ENCODE measurements at regions not wholly inside any gene's neighbourhood (a gene's known extent, or its start where the extent isn't known, plus 50 kb on each side); places are given as distances from the start of the nearest gene placed in this dataset.
"Not testable (repeated sequence)": the region's sequence is repeated elsewhere in the genome, so short reads cannot be mapped to it uniquely, and the experiment has no call there.

GRCh38 chr5:174490728-174491127, 233.7 kb upstream of the MSX2 start:
- H3K4me1 Mint-ChIP-seq (ENCODE audit: low read depth): no peaks in the 10 kb centered on the region
- no peak overlapping the region for H3K27ac Mint-ChIP-seq
- H3K27me3 Mint-ChIP-seq (ENCODE audit: low read depth): no peaks in the 10 kb centered on the region
- H3K9me3 Mint-ChIP-seq: peaks cover 0 to 8% of the 10 kb centered on the region in 2 donors
- no peak overlapping the region for H3K4me3 Mint-ChIP-seq
- no peak for ATAC-seq (replicated peaks in 1 of 2)
- DNase-seq: no peak
- H3K36me3 Mint-ChIP-seq (ENCODE audit: insufficient read depth in 2 of 2): no peaks in the 10 kb centered on the region

DNA sequence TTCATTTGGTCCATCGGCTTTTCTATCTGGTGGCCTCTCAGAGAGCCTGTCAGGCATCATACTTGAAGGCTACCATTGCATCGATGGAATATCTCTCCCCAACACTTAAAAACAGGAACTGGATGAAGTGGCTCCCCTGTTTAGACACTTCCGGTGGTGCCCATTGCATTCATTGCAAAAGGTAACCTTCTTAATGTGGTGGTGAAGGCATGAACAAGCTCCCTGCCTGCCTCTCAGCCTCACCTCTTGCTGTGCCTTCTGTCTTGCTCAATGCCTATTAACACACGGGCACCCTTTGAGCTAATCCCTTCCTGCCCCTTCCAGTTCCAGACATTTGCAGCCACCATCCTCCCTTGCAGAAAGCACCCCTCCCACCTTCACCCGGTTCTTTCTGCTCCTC, 233.1 kb upstream of the MSX2 start:
- no peak overlapping the region for H3K4me3 Mint-ChIP-seq
- peaks cover 0 to 8% of the 10 kb centered on the region in 2 donors for H3K9me3 Mint-ChIP-seq
- no peak overlapping the region for H3K27ac Mint-ChIP-seq
- H3K36me3 Mint-ChIP-seq (ENCODE audit: insufficient read depth in 2 of 2): no peaks in the 10 kb centered on the region
- H3K27me3 Mint-ChIP-seq (ENCODE audit: low read depth): no peaks in the 10 kb centered on the region
- ATAC-seq (replicated peaks in 1 of 2) (no peak), DNase-seq (no peak)
- H3K4me1 Mint-ChIP-seq (ENCODE audit: low read depth): no peaks in the 10 kb centered on the region

- Mint-ChIP-seq H3K9me3 (peaks cover 0 to 8% of the 10 kb centered on the region in 2 donors), H3K4me3 (no peak overlapping the region), H3K36me3 (ENCODE audit: insufficient read depth in 2 of 2) (no peaks in the 10 kb centered on the region), H3K4me1 (ENCODE audit: low read depth) (no peaks in the 10 kb centered on the region), H3K27me3 (ENCODE audit: low read depth) (no peaks in the 10 kb centered on the region), H3K27ac (no peak overlapping the region)
- DNase-seq: no peak
- no peak for ATAC-seq (replicated peaks in 1 of 2)
Measured at GRCh38 chr5:174491761-174492350, 232.5 kb upstream of the MSX2 start.

- ATAC-seq (replicated peaks in 1 of 2) (no peak), DNase-seq (no peak)
- Mint-ChIP-seq H3K4me3 (no peak overlapping the region), H3K27ac (no peak overlapping the region), H3K27me3 (ENCODE audit: low read depth) (no peaks in the 10 kb centered on the region), H3K36me3 (ENCODE audit: insufficient read depth in 2 of 2) (peaks cover 3% of the 10 kb centered on the region in 2 donors), H3K9me3 (peaks cover 3 to 9% of the 10 kb centered on the region in 2 donors), H3K4me1 (ENCODE audit: low read depth) (no peaks in the 10 kb centered on the region)
Measured at GRCh38 chr5:174493530-174493929, 230.9 kb upstream of the MSX2 start.

- not testable (repeated sequence) for H3K4me3 Mint-ChIP-seq; DNase-seq; H3K27me3 Mint-ChIP-seq (ENCODE audit: low read depth); ATAC-seq (replicated peaks in 1 of 2); H3K27ac Mint-ChIP-seq; H3K36me3 Mint-ChIP-seq (ENCODE audit: insufficient read depth in 2 of 2); H3K4me1 Mint-ChIP-seq (ENCODE audit: low read depth)
- H3K9me3 Mint-ChIP-seq: peaks cover 5 to 13% of the 10 kb centered on the region in 2 donors
Measured at GRCh38 chr5:174497939-174498338, 226.4 kb upstream of the MSX2 start.

GRCh38 chr5:174498575-174498974, 225.8 kb upstream of the MSX2 start:
- H3K27ac Mint-ChIP-seq; H3K4me1 Mint-ChIP-seq (ENCODE audit: low read depth); H3K36me3 Mint-ChIP-seq (ENCODE audit: insufficient read depth in 2 of 2); H3K27me3 Mint-ChIP-seq (ENCODE audit: low read depth); ATAC-seq (replicated peaks in 1 of 2); DNase-seq; H3K4me3 Mint-ChIP-seq: not testable (repeated sequence)
- H3K9me3 Mint-ChIP-seq: peaks cover 5 to 13% of the 10 kb centered on the region in 2 donors

GRCh38 chr5:174500636-174501035, 223.7 kb upstream of the MSX2 start:
- H3K36me3 Mint-ChIP-seq (ENCODE audit: insufficient read depth in 2 of 2): peaks cover 4 to 5% of the 10 kb centered on the region in 2 donors
- no peak overlapping the region for H3K27ac Mint-ChIP-seq
- H3K9me3 Mint-ChIP-seq: peaks cover 5 to 10% of the 10 kb centered on the region in 2 donors
- DNase-seq (no peak), ATAC-seq (replicated peaks in 1 of 2) (no peak)
- H3K4me1 Mint-ChIP-seq (ENCODE audit: low read depth): no peaks in the 10 kb centered on the region
- H3K4me3 Mint-ChIP-seq: no peak overlapping the region
- H3K27me3 Mint-ChIP-seq (ENCODE audit: low read depth): no peaks in the 10 kb centered on the region

DNA sequence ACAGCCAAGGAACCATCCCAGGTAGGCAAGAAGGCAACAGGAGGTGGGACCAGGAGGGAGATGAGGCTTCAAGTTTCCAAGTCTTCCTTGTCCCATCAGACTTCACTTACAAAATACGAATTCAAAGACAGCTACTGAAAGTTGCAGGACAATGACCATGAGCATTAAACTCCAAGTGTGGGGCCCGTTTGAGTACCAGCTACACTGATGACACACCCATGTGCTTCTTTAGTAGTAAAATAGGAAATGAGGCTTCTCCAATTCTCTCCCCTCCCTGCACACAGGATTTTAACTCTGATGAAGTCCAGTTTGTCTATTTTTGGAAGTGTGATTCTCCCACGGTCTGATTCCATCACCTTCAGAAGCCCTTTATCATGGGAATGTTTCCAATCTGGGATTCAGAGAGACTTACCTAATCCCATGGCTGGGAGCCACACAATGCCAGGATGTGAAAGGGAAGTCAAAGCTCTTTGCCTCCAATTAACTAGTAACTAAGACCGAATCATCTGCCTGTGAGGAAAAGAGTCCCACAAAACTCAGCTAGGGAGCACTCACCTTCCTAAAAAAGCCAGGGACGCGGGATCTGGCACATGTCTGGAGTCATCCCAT, 222.8 kb upstream of the MSX2 start:
- H3K9me3 Mint-ChIP-seq: peaks cover 5 to 10% of the 10 kb centered on the region in 2 donors
- DNase-seq: no peak
- H3K36me3 Mint-ChIP-seq (ENCODE audit: insufficient read depth in 2 of 2): peaks cover 4 to 5% of the 10 kb centered on the region in 2 donors
- no peaks in the 10 kb centered on the region for H3K4me1 Mint-ChIP-seq (ENCODE audit: low read depth)
- H3K27me3 Mint-ChIP-seq (ENCODE audit: low read depth): no peaks in the 10 kb centered on the region
- ATAC-seq (replicated peaks in 1 of 2): no peak
- no peak overlapping the region for H3K4me3 Mint-ChIP-seq
- H3K27ac Mint-ChIP-seq: no peak overlapping the region

- H3K27me3 Mint-ChIP-seq (ENCODE audit: low read depth): no peaks in the 10 kb centered on the region
- H3K27ac Mint-ChIP-seq: no peak overlapping the region
- peaks cover 2% of the 10 kb centered on the region in 2 donors for H3K36me3 Mint-ChIP-seq (ENCODE audit: insufficient read depth in 2 of 2)
- H3K4me1 Mint-ChIP-seq (ENCODE audit: low read depth): no peaks in the 10 kb centered on the region
- peaks cover 3 to 5% of the 10 kb centered on the region in 2 donors for H3K9me3 Mint-ChIP-seq
- no peak overlapping the region for H3K4me3 Mint-ChIP-seq
- DNase-seq: no peak
- ATAC-seq (replicated peaks in 1 of 2): no peak
Measured at GRCh38 chr5:174503086-174503460, 221.3 kb upstream of the MSX2 start.

DNA sequence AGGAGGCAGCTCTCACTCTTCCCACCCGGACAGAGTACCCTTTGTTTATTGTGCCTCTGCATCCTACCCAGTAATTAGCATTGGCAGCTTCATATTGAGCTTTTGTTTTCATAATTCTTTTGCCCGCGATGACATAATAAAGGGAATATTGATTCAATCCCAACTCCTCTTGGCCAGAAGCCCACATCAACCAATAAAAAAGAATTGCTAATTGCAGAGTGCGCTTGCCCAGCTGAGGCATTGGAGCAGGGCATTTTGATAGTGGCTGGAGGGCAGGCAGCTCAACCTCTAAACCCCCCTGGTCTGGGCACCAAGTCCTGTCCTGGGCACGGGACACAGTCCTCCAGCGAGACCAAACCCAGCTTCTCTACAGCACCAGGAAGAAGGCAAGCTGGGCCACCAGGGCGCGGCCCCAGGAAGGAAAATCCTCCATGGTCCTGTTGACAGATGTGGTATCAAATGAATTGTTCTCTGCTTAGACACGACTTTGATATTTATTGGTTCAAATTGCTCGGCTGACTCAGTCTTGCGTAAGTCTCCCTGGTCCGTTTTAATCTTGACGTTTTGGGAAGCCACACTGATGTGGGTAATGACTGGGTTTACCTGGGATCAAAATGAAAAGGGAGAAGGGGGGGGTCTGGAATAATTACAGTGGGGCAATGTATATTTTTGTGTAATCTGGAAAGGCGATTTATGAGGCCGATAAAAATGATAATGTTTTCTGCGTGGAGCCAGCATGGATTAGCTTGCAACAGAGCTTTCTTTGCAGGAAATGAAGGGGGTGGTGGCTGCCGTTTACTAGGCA, 220.7 kb upstream of the MSX2 start:
- DNase-seq (no peak), ATAC-seq (replicated peaks in 1 of 2) (no peak)
- peaks cover 3 to 5% of the 10 kb centered on the region in 2 donors for H3K9me3 Mint-ChIP-seq
- no peaks in the 10 kb centered on the region for H3K27me3 Mint-ChIP-seq (ENCODE audit: low read depth)
- no peak overlapping the region for H3K4me3 Mint-ChIP-seq
- H3K27ac Mint-ChIP-seq: no peak overlapping the region
- peaks cover 2% of the 10 kb centered on the region in 2 donors for H3K36me3 Mint-ChIP-seq (ENCODE audit: insufficient read depth in 2 of 2)
- H3K4me1 Mint-ChIP-seq (ENCODE audit: low read depth): no peaks in the 10 kb centered on the region

- H3K27me3 Mint-ChIP-seq (ENCODE audit: low read depth): no peaks in the 10 kb centered on the region
Measured at GRCh38 chr5:174504266-174504726, 220.1 kb upstream of the MSX2 start.

GRCh38 chr5:174505621-174506020, 218.8 kb upstream of the MSX2 start:
- H3K4me1 Mint-ChIP-seq (ENCODE audit: low read depth): no peaks in the 10 kb centered on the region
- H3K27me3 Mint-ChIP-seq (ENCODE audit: low read depth): no peaks in the 10 kb centered on the region
- H3K36me3 Mint-ChIP-seq (ENCODE audit: insufficient read depth in 2 of 2): no peaks in the 10 kb centered on the region
- no peak overlapping the region for H3K27ac Mint-ChIP-seq
- no peak for DNase-seq
- H3K9me3 Mint-ChIP-seq: peaks cover 0 to 3% of the 10 kb centered on the region in 2 donors
- no peak overlapping the region for H3K4me3 Mint-ChIP-seq
- no peak for ATAC-seq (replicated peaks in 1 of 2)

More at GRCh38 chr5:174504266-174504726, 220.1 kb upstream of the MSX2 start:
- H3K9me3 Mint-ChIP-seq: peaks cover 3 to 5% of the 10 kb centered on the region in 2 donors
- no peak for ATAC-seq (replicated peaks in 1 of 2)
- no peak for DNase-seq
- H3K4me3 Mint-ChIP-seq: no peak overlapping the region
- no peak overlapping the region for H3K27ac Mint-ChIP-seq
- H3K36me3 Mint-ChIP-seq (ENCODE audit: insufficient read depth in 2 of 2): peaks cover 2% of the 10 kb centered on the region in 2 donors
- no peaks in the 10 kb centered on the region for H3K4me1 Mint-ChIP-seq (ENCODE audit: low read depth)

- H3K4me1 Mint-ChIP-seq (ENCODE audit: low read depth); H3K9me3 Mint-ChIP-seq; ATAC-seq (replicated peaks in 1 of 2); DNase-seq; H3K27ac Mint-ChIP-seq; H3K36me3 Mint-ChIP-seq (ENCODE audit: insufficient read depth in 2 of 2); H3K27me3 Mint-ChIP-seq (ENCODE audit: low read depth); H3K4me3 Mint-ChIP-seq: not testable (repeated sequence)
Measured at GRCh38 chr5:174510782-174511453, 213.5 kb upstream of the MSX2 start.

Measured in activated T-cell treated with anti-CD3 and anti-CD28 coated beads, Interleukin-2, amount 50 U/mL, for 72 hours (primary cell).